NCI-H1436 (cell line): ENCODE measurements at regions not wholly inside any gene's neighbourhood (a gene's known extent, or its start where the extent isn't known, plus 50 kb on each side); places are given as distances from the start of the nearest gene placed in this dataset.

Source experiments
- DNase-seq: peaks from one replicate; lab custom pipeline; 2025; lab: John Stamatoyannopoulos, UW

- no peak for DNase-seq
These were observed 194.6 kb upstream of the KIF2A start for GRCh38 chr5:62111428-62111827.

- DNase-seq = no peak
These were observed 193.2 kb upstream of the KIF2A start for GRCh38 chr5:62112689-62113228.

- peak; percentile 51 for DNase-seq
These were observed 191.0 kb upstream of the KIF2A start for GRCh38 chr5:62115014-62115413.

GRCh38 chr5:62124266-62124665 lies 181.7 kb upstream of the KIF2A start:
- DNase-seq = no peak

- DNase-seq = no peak
These were observed 179.9 kb upstream of the KIF2A start for GRCh38 chr5:62126090-62126489.

- DNase-seq = no peak
These were observed 178.8 kb upstream of the KIF2A start for GRCh38 chr5:62127098-62127736.

GRCh38 chr5:62130107-62130506 lies 175.9 kb upstream of the KIF2A start:
- no peak for DNase-seq

GRCh38 chr5:62132276-62132675 lies 173.7 kb upstream of the KIF2A start:
- DNase-seq = no peak

GRCh38 chr5:62133426-62133825 lies 172.6 kb upstream of the KIF2A start:
- DNase-seq = no peak

GRCh38 chr5:62134811-62135210 lies 171.2 kb upstream of the KIF2A start:
- DNase-seq = no peak

- DNase-seq = no peak
These were observed 168.4 kb upstream of the KIF2A start for GRCh38 chr5:62137628-62138027.

- DNase-seq = peak; percentile 61
These were observed 167.4 kb upstream of the KIF2A start for GRCh38 chr5:62138607-62139006.

- DNase-seq = no peak
These were observed 166.3 kb upstream of the KIF2A start for GRCh38 chr5:62139741-62140140.

GRCh38 chr5:62142351-62142750 lies 163.7 kb upstream of the KIF2A start:
- DNase-seq = no peak

GRCh38 chr5:62143268-62144229 lies 162.5 kb upstream of the KIF2A start:
- peak; percentile 31 for DNase-seq

GRCh38 chr5:62144401-62145022 lies 161.5 kb upstream of the KIF2A start:
- DNase-seq = peak; percentile 21

GRCh38 chr5:62149879-62150278 lies 156.1 kb upstream of the KIF2A start:
- DNase-seq = no peak

GRCh38 chr5:62152394-62153087 lies 153.5 kb upstream of the KIF2A start:
- no peak for DNase-seq

GRCh38 chr5:62154758-62155157 lies 151.2 kb upstream of the KIF2A start:
- DNase-seq = no peak

- no peak for DNase-seq
These were observed 150.0 kb upstream of the KIF2A start for GRCh38 chr5:62155988-62156387.

GRCh38 chr5:62167561-62168057 lies 138.4 kb upstream of the KIF2A start:
- peak; percentile 34 for DNase-seq
